Transverse colon (tissue), 3 donors: ENCODE measurements at regions not wholly inside any gene's neighbourhood (a gene's known extent, or its start where the extent isn't known, plus 50 kb on each side); places are given as distances from the start of the nearest gene placed in this dataset.

Experiments used
- CTCF ChIP-seq, 5 experiments: fragments of 200-600 bp in 3 of 5; fragments of 450-650 bp in 2 of 5; sonication (generic) in 3 of 5; IDR thresholded peaks; 1 replicate in 2 of 5; 2 replicates in 3 of 5; pipeline ENCODE4 v1.5.1; 2016 to 2017; ENCODE audit warnings: antibody characterized with exemption in 5 of 5, inconsistent platforms in 3 of 5, mild to moderate bottlenecking in 2 of 5, moderate library complexity in 1 of 5
- EP300 ChIP-seq: sonication (generic); formaldehyde crosslinking; IDR thresholded peaks from one replicate; pipeline ENCODE4 v1.6.1; 2017; ENCODE audit warnings: antibody characterized with exemption, low read depth
- POLR2A ChIP-seq: fragments of 450-650 bp; IDR thresholded peaks from one replicate; pipeline ENCODE4 v1.6.1; 2016; ENCODE audit warnings: antibody characterized with exemption, mild to moderate bottlenecking, moderate library complexity

GRCh38 chr11:24225501-24225900, 271.4 kb upstream of the LUZP2 start:
- no peak for TF ChIP-seq EP300
- no peak for TF ChIP-seq CTCF (IDR thresholded peaks at IDR 0.05)
- no peak for TF ChIP-seq POLR2A
